DMS53 treated with DMSO at 0.1 percent for 48 hours (cell line): ENCODE measurements at regions not wholly inside any gene's neighbourhood (a gene's known extent, or its start where the extent isn't known, plus 50 kb on each side); places are given as distances from the start of the nearest gene placed in this dataset.

Source experiments
- DNase-seq: peaks from one replicate; lab custom pipeline; 2025; ENCODE audit not compliant: unreplicated experiment; lab: John Stamatoyannopoulos, UW

GRCh38 chr10:111435871-111436270 lies 359.0 kb downstream of the ADRA2A start:
- no peak for DNase-seq

- no peak for DNase-seq
Measured at GRCh38 chr10:111439034-111439842, 362.4 kb downstream of the ADRA2A start.

DNA sequence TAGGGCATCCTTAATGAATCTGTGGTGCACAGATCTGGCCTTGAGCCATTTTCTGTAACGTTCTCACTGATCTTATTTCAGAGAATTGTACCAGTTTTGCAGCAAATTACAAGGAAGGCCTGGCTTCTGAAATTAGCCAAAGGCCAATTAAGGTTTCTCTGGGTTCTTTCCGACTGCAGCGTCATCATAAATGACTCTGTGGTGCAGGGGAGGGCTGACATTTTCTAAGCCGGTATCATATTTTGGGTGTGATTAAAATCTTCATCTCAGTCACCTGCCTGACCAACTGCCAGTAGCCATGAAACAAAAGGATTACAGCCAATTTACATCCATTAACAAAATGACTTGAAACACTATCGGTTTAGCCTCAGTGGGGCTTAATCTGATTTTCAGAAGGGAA lies 363.7 kb downstream of the ADRA2A start:
- no peak for DNase-seq

DNA sequence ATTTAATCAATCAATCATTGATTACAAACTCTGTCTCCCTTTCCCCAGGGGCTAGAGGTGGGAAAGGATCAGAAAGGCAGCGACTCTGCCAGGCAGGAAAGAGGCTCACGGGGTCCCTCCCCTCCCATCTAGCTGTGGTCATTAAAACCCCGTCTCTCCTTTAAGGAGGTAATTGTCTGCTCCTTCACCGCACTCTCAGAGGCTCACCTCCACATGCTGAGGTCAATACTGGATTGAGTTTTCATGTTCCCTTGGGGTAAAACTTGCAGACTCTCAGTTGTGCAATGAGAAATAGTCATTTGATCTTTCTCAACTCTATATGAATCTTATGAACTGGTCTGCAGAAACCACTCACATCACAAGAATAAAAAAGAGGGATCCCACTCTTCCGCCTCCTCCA lies 368.8 kb downstream of the ADRA2A start:
- DNase-seq: no peak

DNA sequence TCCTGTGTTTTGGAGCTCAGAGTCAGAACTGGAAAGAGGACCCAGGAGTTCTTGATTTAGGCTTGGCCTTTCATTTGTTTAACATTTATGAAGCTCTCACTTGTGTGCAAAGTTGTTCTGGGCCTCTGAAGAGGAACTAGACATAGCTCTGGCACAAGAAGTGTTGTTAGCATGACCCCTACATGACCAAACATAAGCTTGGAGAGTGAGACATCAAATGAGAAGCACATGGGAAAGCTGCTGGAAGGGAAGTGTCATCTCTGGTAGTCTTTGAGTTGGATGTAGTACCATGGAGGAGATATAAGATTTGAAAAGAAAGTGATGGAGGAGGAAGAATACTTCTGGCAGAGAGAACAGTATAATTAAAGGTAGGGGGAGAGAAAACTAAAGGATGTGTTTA lies 370.1 kb downstream of the ADRA2A start:
- no peak for DNase-seq

GRCh38 chr10:111452153-111452552 lies 375.3 kb downstream of the ADRA2A start:
- no peak for DNase-seq

GRCh38 chr10:111455776-111456426 lies 379.1 kb downstream of the ADRA2A start:
- peak; percentile 9 for DNase-seq

- DNase-seq: no peak
Measured at GRCh38 chr10:111458256-111458655, 381.4 kb downstream of the ADRA2A start.

DNA sequence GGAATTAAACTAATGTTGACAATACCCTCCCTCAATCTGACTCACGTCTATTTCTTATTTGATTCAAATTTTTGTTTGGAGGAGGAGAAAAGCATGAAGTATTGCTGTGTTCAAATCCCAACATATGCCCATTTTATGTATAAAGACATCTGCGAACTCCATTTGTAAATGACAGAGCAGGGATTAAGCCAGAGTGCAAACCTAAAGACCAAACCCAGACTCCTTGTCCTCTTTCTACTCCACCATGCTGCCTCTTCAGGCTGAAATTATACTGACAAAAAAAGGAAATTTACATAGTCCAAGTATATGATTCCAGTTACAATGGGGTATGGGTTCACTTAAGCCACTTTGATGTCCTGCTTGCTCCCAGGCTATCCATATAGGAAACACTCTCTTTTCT lies 383.1 kb downstream of the ADRA2A start:
- no peak for DNase-seq

- DNase-seq: no peak
Measured at GRCh38 chr10:111472445-111472844, 395.6 kb downstream of the ADRA2A start.

- no peak for DNase-seq
Measured at GRCh38 chr10:111473361-111473760, 396.5 kb downstream of the ADRA2A start.

- DNase-seq: no peak
Measured at GRCh38 chr10:111474786-111475185, 398.0 kb downstream of the ADRA2A start.

DNA sequence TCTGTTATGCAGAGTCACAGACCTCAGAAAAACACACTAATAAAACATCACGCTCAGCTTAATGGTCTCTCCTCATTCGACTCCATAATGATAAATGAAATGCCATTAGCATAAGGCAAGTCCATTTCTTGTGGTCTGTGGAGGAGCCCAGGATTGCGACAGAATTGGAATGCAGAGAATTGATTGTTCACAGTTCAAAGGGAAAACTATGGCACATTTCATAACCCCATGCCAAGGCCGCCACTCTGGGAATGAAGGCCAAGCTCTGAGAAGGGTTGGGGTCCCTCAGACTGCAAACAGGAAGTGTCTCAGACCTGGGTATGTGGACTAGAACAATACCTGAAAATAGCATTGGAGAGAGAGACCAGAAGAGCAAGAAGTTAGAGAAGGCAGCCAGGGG lies 398.9 kb downstream of the ADRA2A start:
- no peak for DNase-seq

GRCh38 chr10:111478651-111479050 lies 401.8 kb downstream of the ADRA2A start:
- DNase-seq: no peak

- DNase-seq: no peak
Measured at GRCh38 chr10:111479966-111480365, 403.1 kb downstream of the ADRA2A start.

- no peak for DNase-seq
Measured at GRCh38 chr10:111481261-111481826, 404.5 kb downstream of the ADRA2A start.

GRCh38 chr10:111481866-111482265 lies 405.0 kb downstream of the ADRA2A start:
- no peak for DNase-seq

DNA sequence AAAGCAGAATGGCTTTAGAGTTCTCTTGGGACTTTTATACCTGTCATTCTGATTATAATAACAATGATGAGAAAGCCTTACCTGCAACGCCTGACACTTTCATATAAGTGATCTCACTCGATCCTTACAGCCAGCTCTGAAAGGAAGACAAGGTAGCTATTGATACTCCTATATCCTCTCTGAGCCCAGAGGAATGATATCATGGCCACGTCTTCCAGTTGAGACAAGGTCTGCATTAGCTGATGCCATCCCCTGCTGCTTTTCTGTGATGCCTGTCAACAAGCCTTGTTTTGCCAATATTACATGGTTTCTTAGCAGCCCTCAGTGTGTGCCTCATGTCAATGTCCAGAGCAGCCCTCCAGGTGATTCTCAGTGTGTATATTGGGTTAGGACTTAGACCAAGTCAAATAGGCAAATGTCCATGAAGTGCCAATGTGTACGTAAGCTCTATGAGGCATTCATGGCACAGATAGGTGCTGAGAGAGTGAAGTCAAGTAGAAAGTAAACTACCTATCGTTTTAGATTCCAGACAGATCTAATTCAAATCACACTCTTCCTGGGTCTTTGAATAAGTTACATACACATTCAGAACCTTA lies 405.9 kb downstream of the ADRA2A start:
- DNase-seq: no peak

GRCh38 chr10:111485767-111486166 lies 408.9 kb downstream of the ADRA2A start:
- DNase-seq: no peak

DNA sequence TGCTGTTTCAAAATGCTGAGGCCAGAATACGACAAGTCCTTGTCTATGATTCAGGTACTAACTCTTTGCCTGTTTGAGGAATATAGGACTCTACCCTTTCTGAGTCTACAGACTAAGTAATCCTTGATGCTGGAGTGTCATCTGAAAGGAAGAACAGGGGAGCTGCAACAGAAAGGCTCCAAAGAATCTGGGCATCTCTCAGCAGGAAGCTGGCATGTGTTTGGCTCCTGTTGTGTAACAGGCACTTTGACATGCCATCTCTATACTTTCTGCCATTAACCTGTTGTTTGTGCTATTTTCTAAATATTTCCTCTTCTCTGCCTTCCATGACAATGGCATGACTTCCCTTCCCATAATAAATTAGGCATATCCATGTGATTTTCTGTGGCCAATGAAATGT lies 409.5 kb downstream of the ADRA2A start:
- DNase-seq: no peak

- DNase-seq: no peak
Measured at GRCh38 chr10:111488668-111489067, 411.8 kb downstream of the ADRA2A start.

GRCh38 chr10:111491154-111491553 lies 414.3 kb downstream of the ADRA2A start:
- DNase-seq: no peak
